Neural progenitor cell (in vitro differentiated cells): ENCODE measurements at regions not wholly inside any gene's neighbourhood (a gene's known extent, or its start where the extent isn't known, plus 50 kb on each side); places are given as distances from the start of the nearest gene placed in this dataset.

Source experiments
- CTCF ChIP-seq: fragments of 200-600 bp; sonication (generic); IDR thresholded peaks from 2 replicates; pipeline ENCODE4 v1.5.1; 2017; ENCODE audit warnings: antibody characterized with exemption, mild to moderate bottlenecking
- EZH2 ChIP-seq: fragments of 200-600 bp; sonication (generic); IDR thresholded peaks from 2 replicates; pipeline ENCODE4 v1.6.1; 2017; ENCODE audit warnings: antibody characterized with exemption, mild to moderate bottlenecking, moderate library complexity
- EZH2phosphoT487 ChIP-seq: fragments of 200-600 bp; sonication (generic); IDR thresholded peaks from 2 replicates; pipeline ENCODE4 v1.6.1; 2017; ENCODE audit warnings: antibody characterized with exemption

GRCh38 chr5:88551724-88552345 lies 283.2 kb upstream of the TMEM161B start:
- TF ChIP-seq CTCF = no peak
- TF ChIP-seq EZH2 = no peak
- peak; percentile 88 for TF ChIP-seq EZH2phosphoT487
